SHP77 treated with DMSO at 0.1 percent for 48 hours (cell line): ENCODE measurements at regions not wholly inside any gene's neighbourhood (a gene's known extent, or its start where the extent isn't known, plus 50 kb on each side); places are given as distances from the start of the nearest gene placed in this dataset.

Experiments used
- DNase-seq: peaks from one replicate; lab custom pipeline; 2025; lab: John Stamatoyannopoulos, UW

DNA sequence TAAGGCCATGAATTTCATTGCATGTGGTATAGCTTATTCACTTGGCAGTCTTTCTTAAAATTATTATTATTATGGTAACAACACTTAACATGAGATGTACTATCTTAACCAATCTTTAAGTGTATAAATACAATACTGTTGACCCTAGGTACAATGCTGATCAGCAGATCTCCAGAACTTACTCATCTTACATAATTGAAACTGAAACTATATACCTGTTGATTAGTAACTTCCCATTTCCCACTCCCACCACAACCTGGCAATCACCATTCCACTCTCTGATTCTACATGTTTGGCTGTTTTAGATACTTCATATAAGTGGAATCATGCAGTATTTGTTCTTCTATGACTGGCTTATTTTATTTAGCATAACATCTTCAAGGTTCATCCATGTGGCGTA lies 150.2 kb upstream of the POU2AF2 start:
- DNase-seq = no peak

DNA sequence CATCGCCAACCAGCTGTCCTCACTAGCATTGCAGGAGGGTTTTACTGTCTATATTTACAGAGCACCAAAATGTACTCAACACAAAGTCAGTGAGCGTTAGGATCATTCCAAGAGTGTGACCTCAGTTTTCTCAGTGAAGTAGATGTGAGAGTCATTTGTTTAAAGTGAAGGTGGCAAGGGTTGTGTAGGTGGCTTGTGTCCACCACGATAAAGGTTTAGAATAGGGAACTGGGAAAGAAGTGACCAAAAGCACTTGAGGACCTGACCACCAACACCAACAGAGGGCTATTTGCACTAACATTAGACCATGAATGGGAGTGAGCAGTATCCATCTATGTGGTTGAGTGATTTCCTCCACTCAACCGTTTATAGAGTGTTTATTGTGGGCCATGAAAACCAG lies 152.5 kb upstream of the POU2AF2 start:
- DNase-seq = no peak

DNA sequence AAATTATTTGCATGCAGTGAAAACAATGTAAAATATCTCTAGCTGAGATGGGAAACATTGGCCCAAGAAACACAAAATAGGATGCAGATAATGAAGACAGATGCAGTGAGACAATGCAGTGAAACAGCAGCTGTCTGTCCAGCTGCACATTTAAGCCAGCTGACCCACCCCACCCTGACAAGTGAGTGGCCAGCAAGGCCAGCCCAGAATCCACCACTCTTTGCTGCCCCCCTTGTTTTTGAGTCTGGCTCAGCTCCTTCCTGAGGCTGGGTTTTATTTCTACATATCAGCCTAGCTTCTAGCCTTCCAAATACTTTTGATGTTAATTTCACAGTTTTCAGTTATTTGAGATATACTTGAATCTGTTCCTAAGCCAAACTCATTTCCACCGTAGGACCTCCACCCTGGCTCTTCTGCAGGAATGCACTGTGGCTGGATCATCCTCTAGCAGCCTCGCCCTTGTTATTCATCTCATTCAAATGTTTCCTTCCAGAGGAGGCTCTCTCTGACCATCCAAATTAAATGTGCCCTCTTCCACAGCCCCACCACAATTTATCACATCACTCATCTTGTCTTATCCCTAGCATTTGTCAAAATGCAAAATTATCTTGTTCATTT lies 154.1 kb upstream of the POU2AF2 start:
- DNase-seq = no peak

DNA sequence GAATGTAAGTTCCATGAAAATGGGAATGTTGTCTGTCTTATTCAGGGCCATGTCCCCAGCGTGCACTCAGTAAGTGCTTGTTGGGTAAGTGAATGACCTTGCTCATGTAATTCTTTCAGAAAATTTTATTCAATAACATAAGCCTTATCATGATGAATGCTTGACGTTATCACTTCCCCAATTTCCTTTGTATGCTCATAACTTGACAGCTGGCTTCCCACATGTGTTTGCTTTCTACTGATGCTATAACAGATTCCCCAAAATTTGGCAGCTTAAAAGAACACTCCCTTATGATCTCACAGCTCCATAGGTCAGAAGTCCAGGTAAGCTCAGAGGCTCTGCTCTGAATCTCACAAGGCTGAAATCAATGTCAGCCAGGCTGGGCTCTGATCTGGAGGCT lies 155.8 kb upstream of the POU2AF2 start:
- no peak for DNase-seq

DNA sequence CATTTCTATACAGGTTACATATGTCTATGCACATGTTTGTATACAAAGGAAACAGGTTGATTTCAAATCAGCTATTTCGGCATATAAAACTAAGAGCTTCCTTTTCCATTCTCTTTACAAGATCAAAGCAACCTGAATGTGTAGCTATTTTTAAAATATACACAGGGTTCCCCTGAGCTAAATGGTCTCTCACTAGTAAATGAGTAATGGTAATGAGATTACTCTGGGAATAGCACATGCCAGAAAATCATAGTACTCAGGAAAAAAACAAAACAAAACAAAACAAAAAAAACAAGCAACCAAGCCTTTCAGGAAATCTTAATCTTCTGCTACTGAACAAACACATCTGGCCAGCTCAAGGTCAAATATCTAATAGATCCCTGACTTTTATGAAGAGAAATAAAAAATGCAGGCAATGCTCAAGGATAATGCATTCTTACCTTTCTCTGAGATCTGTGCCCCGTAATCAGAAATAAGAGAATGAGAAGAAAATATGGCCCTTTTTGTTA lies 156.6 kb upstream of the POU2AF2 start:
- no peak for DNase-seq

DNA sequence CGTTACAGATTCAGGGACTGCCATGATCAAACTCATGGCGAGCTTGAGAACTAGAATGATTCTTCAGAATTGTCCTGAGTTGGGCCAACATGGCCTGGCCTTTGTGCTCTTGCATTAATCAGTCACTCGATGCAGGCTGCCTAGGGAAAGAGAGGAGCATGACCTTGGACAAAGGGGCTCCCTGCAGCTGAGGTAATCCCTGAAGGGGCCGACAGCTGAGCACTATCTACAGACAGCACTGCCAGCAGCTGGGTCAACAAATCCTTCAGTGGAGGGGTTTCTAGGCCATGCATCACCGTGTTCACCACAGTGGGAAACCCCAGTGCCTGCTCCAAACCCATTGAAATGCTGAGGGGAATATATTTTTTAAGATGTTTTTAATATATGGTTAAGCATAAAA lies 159.5 kb upstream of the POU2AF2 start:
- peak; percentile 92 for DNase-seq

DNA sequence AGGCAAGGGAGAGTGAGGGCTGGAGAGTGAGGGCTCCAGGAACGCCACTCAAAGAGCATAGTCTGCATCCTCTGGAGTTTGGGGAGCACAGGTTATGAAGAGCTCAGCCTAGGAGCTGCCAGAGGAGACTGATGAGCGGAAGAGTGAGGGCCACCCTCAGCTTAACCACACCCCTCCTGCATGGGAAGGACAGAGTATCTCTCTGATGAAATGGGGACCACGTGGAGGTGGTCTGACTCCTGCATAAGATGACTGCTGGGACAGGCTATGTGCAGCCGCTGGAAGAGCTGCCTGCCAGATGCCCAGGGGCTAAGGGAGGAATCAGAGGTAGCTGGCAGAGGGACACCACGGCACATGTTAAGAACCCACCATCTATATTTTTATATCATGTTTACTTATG lies 162.9 kb upstream of the POU2AF2 start:
- no peak for DNase-seq

DNA sequence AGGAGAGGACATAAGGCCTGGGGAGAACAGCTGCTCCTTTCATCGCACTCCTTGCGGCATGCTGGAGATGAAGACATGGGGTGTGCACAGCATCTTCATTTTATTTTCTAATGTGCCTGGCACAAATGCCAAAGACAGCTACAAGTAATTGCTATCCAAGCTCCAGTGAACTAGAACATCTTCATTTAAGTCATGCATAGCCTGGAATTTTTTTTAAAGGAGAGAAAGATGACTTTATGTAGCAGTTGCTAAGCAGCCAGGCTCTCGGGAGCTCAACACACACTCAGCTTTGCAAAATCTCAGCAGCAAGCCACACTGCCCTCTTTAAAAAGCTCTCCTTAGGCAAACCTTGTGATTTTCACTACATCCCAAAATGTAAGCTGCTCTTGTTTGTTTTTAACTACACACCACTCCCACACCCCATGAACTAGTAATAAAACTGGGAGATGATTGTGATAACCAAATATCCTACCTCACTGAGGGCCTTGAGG lies 164.5 kb upstream of the POU2AF2 start:
- DNase-seq = no peak

DNA sequence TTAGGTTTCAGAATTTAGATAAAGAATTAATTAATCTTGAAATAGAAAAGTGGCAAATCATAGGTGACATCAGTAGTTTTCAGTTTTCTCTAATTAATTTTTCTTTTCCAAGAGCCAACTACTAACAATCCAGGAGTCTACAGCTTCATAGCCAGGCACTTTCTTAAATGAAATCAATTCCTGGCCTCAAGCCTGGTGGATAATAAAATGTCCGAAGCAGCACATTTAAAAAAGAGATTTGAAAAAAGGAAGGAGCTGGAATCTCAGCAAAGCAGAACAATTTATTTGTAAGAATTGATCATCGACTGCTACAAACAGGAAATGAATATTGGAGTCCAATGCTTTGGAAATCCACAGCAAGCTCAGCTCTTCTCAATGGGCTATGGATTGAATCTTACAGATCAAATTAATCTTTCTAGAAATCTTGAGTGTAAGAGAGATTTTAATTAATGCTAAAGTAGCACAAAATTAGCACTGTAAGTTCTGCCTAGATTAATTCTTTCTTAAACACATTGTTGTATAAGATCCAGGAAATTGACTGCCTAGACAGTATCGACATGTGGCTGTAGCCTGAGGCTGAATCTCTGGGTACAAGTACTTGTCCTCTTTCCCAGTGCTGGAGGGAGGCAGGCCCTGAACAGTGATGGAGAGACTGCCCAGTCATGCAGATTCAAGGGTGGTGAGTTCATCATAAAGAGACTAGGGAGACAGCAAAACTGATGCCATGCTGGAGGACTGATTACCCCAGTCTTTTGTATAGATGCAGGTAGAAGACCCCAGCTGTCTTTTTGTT lies 167.8 kb upstream of the POU2AF2 start:
- DNase-seq = no peak

DNA sequence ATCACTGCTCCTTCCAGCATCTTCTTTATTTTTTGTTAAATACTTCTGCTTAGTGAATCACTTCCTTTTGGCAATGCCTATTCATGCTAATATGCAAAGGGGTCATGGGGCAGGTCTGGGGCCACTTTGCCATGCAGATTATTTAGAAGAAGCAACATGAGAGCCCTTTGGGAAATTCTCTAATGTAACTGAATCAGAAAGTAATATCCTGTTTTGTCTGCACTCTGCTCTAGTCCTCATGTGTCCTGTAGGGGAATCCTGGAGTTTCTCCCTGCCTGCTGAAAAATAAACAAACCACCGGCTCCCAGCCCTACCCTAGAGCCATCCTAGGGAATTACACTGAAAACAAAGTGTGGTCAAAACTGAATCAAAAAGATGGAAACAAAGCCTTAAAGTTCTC lies 176.5 kb upstream of the POU2AF2 start:
- no peak for DNase-seq

DNA sequence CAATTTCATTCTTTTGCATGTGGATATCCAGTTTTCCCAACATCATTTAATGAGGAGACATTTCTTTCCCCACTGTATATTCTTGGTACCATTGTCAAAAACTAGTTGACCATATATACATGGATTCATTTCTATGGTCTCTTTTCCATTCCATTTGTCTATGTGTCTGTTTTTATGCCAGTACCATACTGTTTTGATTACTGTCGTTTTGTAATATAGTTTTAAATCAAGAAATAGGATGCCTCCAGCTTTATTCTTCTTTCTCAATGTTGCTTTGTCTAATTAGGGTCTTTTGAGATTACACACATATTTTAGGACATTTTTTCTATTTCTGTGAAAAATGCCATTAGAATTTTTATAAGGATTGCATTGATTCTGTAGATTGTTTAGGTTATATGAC lies 177.5 kb upstream of the POU2AF2 start:
- DNase-seq = no peak

DNA sequence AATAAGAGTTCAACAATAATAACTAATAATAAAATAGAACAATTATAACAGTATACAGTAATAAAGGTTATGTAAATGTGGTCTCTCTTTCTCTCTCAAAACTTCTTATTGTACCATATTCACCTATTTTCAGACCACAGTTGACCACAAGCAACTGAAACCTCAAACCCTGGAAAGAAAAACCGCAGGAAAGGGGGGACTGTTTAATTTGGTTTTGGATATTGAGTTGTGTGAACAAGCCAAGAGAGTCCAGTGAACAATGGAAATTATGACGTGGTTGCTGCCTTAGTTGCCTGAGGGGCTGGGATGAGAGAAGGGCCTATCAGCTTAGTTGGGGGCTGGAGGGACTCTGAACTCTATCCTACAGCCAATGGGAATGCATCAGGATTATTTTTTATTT lies 178.7 kb upstream of the POU2AF2 start:
- DNase-seq = no peak

DNA sequence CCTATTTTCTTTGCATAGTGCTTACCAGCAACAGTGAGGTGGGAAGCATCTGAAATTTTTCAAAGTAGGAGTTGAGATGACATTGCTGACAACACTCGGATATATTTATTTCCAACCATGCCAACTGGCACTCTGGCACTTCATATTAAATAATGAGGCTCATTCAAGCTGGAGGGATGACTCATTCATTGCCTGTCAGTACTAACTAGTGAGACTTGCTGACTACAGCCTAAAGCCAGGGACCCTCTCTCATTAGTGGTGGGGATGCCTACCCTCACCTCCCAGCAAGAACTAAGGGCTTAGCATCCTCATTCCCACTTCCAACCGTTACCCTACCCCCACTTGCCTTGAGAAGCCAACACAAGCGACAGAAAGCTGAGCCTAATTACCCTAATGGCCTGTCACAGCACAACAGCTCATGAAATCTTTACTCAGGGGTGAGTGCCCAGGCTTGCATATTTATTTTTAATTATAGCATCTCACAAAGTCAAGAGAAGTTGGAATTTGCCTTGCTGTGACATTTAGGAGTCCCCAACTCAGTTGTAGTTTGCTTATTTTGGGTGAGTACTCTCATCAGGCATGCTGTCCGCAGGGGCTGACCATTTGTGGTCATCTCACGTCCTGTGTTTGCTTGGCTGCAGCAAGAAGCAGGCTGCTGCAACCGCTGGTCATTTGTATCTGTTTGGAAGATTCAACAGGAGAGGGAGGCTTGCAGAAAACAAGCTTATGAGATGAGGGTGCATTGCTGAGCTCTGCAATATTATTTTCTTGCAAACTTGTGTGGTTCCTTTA lies 181.6 kb upstream of the POU2AF2 start:
- DNase-seq = no peak

DNA sequence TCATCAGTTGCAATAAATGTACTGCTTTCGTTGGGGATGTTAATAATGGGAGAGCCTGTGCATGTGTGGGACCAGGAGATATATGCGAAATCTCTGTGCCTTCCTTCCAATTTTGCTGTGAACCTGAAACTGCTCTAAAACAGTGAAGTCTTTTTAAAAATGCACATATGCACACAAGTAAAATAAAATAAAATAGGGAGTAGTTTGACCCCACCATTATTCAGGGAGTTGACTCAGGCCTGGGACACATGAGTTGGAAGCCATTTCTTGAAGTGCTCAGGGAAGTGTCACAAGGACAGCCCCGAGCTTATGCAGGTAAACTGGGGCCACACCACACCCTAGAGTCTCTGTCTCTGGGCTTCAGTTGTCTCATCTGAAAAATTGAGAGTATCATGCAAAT lies 183.1 kb upstream of the POU2AF2 start:
- DNase-seq = no peak

DNA sequence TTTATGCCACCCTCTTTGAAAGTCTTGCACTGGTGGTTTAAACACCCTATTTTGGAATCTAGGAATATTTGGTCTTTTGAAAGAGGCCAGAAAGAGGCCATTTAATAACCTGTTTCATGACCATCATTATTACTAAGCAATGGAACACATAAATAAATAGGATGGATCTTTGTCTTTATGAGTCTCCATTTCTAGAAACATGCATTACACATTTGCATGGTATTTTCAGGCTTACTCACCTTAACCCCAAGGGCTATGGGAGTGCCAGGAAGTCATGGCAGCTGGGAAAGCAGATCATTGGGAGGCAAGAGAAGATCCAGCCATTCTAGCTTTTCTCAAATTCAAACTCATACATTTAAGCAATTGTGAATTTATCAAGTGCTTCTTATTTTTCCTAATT lies 185.8 kb upstream of the POU2AF2 start:
- no peak for DNase-seq

DNA sequence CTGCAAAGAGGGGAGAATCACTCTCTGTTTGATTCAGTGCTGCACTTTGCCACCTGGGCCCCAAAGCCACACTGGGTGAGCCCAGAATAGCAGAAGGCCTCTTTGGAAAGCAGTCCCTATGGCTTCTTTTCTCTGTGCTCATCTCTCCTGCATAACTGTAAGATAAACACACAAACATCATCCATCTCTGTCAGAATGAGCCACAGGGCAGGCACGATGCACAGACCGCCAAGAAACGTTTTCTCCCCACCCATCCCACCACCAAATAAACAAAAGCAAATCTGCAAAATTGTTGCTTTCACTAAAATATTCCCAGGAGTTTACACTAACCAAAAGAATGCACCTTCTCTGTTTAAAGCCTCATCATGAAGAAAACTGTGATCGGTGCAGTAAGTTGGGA lies 196.4 kb upstream of the POU2AF2 start:
- DNase-seq = no peak

DNA sequence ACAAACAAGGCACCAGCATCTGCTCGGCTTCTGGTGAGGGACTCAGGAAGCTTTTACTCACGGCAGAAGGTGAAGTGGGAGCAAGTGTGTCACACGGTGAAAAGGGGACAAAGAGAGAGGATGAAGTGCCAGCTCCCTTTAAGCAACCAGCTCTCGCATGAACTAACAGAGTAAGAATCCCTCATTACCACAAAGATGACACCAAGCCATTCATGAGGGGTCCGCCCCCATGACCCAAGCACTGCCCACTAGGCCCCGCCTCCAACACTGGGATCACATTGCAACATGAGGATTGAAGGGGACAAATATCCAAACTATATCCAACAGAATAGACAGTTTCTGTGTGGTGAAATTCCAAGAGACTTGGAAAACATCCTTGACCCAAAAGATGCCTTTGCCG lies 198.2 kb upstream of the POU2AF2 start:
- no peak for DNase-seq

DNA sequence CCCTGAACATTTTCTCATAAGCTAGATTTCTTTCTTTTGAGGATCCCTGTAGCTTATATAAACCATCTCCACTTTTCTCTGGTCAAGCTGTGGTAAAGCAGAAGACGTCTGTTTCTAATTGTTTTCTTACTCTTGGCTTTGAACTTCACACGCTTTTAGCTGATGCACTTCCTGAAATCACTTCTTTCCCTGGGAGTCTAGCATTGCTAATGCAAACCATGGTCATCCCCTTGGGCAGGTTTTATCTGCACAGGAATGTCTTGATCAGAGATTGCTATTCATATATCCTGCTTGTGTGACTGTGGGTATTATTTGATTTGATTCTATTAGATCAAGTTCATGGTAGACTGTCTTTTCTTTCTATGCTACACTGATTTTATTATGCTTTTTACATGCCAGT lies 199.2 kb upstream of the POU2AF2 start:
- no peak for DNase-seq

DNA sequence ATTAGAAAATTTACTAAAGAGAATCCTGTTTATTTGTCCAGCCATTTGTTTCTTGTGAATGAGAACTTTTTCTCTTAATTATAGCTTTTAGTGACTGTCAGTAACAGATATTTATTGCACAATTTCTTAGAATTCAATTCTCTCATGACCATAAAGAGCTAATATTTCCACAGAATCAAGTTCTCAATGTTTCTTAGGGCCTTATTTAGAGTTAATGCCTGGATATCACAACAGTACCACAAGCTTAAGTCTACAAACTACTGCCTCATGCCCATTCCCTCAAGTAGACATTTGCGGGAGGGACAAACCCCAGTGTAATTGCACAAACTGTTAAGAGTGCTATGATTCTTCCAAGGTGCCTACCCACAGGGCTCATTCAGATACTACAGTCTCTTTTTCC lies 199.7 kb upstream of the POU2AF2 start:
- no peak for DNase-seq

DNA sequence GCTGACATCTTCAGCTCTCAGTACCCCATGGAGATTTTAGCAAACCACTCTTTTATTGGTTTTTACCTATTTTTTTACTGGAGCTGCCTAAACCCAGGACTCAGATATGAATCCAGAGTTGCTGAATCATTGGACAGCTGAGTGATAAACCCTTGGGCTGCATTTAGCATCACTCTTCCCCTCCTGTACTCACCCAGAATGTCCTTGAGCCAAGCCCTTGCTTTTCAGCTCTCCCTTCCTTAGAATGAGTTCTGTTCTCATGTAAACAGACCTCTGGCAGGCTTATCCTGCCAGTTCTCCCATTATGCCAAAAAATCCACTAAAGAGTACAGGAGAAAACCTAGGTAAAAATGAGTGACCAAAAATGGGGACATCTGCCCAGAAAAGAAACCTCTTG lies 200.1 kb upstream of the POU2AF2 start:
- no peak for DNase-seq

DNA sequence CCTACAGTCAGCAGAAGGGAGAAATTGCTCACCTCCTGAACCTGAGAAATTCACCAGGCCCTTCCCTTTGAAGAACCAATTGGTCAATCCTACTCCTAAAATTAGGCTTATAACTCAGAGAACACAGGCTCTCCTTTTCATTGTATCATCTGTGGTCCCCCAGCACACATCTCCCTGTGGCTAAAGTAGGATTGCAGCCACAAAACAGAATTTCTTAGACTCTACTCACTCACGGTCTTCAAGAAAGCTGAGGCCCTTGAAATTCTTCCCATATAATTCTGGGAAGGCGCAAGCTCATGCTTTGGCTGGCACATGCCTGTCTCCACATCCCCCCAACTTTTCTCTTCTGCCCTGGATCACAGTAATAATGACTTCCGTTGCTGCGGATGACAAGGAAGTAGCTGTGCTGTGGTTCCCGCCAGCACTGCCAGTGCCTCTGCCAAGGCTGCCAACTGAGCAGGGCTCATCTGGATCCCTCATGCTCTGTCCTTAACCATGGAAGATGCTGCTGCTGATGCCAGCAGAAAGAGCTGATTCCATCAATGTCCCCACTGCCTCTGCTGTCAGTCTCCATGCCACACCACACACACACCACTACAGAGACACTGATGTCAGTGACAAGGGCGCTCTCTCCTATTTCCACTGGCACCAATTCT lies 200.6 kb upstream of the POU2AF2 start:
- no peak for DNase-seq

DNA sequence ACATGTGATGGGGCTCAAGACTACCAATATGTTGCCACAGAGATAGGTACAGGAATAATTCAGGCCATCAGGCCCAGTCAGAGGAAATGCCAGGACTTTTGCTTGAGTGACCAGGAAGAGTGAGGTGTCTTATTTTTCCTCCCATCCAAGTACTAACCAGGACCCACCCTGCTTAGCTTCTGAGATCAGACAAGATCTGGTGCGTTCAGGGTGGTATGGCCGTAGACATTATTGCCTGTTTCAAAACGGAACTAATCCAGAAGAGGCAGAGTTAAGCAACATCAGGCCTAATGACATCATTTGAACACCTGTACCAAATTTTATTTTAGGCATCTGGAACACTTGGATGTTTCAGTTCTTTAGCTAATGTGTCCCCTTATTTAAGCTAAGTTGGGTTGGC lies 205.5 kb upstream of the POU2AF2 start:
- no peak for DNase-seq
